ENCODE measurements at regions not wholly inside any gene's neighbourhood (a gene's known extent, or its start where the extent isn't known, plus 50 kb on each side); places are given as distances from the start of the nearest gene placed in this dataset.
"Not testable (repeated sequence)": the region's sequence is repeated elsewhere in the genome, so short reads cannot be mapped to it uniquely, and the experiment has no call there.

DNA sequence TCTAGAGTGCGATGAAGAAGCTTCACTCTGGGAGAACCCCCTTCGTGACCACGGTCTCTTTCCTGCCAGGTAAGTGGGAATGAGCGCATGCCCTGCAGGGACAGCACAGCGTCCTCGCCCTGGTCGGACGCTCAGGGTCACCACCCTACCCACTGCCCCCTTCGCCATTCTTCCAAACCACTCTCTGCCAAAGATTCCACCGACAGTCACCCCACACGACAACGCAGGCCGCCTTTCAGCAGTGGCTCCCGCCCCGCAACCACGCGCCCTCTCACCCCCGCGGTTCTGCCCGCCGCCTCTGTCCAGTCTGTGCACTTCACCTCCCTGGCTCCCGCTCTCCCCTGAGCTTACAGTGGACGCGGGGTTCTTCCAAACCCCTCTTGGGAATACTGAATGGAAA is 82.3 kb upstream of the FCGR1A start:
- DNase-seq (ENCODE audit: low spot score) = not testable (repeated sequence)

DNA sequence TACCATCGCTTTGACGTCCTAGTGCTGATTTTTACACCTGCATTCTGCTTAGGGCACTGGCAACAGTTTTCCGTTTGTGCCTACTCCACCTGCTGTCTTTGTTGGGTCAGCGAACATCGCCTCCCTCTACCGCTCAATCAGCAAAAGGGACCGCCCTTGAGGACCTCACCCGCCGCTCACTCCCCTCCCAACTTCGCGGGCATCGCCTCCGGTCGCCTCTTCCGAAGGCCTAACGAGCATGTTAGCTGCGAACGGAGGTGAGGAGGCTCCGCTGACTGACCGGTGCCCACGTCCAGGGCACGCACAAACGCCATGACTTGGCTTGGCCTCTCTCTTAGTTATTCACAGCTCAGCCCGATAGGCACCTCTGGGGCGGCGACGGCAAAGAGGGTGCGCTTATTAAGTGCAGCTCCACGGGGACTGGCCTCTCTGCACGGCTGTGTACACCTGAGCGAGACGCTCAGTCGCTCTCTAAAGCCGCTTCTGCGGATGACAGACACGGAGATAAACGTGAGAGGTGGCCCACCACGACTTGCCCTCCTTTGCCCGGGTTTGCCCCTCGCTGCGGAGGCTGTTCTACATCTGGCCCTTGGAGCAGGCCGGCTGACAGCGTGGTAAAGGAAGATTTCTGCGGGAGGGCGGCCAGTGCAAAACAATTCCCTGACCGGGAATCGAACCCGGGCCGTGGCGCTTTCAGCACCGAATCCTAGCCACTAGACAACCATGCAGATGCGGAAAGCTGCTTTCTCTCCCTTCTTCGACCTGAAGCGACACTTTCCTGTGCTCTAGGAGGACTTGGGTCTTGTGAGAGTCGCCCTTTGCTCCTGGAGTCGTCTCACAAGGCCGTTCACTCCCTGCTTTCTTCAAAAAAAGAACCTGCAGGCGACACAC is 81.6 kb upstream of the FCGR1A start:
- not testable (repeated sequence) for DNase-seq (ENCODE audit: low spot score)

DNA sequence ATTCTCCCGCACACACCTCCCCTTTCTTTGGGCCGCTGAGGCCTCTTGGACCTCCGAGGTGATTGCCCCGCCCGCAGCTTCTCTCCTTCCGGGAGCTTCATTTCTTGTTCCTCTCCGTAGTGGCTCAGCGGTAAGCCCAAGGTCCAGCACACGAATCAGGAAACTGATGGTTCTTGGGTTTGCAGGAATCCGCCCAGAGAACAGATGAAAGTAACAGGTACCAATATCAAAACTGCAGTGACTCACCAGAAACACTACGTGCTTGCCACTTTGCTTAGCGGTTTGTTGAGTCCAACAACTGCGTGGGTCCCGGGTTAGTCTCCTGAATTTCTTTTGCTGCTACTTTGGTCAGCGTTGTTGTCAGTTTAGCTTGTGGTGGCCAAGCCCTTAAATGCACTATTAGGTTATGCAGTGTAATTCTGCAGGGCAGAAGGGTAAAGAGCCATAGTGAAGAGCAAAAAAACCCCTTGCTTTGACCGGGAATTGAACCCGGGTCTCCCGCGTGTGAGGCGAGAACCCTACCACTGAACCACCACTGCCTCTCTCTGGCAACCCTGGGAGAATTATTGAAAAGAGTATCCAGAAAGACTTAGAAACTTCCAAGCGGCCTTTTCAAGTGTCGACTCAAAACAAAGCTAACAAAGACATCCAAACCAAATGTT is 74.2 kb upstream of the FCGR1A start:
- peak; percentile 29 for DNase-seq (ENCODE audit: low spot score)

DNA sequence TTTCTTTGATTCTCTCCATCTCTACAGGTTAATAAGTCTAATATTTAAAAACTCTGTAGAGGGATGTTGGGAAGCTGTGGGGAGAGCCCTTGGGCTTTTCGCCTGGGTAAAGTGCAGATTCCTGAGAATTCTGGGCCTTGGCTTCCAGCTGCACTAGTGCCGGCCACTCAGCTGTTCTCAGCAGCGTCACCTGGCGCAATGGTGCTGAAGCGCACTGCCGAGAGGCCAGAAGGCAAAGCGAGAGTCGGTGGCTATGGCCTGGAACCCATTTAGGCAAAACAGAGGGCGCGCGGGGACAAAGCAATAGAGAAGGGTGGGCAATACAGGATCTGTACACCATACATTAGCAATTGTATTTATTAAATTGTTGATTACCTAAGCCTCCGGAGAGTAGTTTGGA is 70.8 kb upstream of the FCGR1A start:
- not testable (repeated sequence) for DNase-seq (ENCODE audit: low spot score)

DNA sequence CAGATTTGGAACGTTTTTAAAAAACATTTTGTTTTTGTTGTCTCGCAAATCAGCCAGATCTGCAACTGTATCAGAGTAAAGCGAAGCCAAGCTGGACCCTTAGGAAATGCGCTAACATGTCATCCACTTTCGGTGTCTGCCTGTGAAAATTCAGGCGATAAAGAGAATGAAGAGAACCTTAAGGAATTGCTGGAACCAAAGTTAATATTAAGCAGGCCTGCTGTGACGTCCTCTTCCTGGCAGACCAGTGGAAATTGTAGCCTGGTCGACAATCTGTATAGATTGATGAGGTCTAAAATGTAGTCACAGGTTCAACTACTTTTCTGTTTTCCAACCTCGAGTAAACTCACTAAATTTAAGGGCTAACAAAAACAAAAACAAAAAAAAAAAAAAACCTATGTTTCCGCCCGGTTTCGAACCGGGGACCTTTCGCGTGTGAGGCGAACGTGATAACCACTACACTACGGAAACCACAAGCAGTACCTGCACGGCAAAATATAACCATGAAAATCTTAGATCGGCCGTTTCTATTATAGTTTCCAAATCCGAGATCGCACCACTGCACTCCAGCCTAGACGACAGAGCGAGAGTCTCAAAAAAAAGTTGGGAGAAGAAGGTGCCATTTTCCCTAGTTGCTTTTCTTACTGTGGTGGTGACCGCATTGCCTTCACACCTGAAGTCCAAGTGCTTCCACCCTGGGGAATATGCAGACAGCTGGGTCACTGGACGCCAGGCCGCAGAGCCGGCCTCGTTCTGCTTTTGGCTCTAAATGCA is 70.2 kb upstream of the FCGR1A start:
- DNase-seq (ENCODE audit: low spot score) = peak; percentile 2

DNA sequence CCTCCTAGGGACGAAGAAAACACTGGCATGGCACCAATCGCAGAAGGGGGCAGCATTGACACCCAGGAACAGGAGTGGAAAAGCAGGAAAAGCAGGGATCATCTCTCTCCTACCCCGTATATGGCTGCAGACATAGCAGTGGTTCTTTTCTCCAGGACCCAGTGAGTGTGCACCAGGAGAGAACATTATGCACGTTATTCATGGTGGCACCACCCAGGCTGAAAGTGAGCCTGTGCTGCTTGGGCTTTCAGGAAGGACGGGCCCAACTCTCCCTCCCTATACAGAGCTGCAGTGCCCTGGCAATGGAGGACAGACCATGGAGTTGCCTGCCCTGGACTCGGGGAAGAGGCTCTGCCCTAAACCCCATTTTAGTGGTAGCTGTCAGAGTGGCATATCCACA is 69.0 kb upstream of the FCGR1A start:
- DNase-seq (ENCODE audit: low spot score) = not testable (repeated sequence)

DNA sequence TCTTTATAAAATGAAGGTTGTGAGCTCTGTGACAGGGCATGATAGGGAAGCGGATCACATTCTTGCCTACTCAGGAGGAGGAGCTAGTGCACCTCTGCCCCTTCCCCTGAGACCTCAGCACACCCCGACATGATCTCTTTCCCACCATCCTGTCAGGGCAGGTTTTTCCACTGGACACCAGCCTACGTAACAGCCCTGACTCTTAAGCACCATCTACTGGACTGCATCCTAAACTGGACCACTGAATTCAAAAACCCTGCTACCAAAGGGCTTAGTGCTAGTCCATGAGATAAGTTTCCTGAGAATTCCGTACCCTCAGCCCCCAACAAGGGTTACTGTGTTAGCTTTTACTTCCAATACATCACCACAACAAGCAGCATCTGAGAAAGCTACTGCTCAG is 68.5 kb upstream of the FCGR1A start:
- DNase-seq (ENCODE audit: low spot score) = not testable (repeated sequence)

DNA sequence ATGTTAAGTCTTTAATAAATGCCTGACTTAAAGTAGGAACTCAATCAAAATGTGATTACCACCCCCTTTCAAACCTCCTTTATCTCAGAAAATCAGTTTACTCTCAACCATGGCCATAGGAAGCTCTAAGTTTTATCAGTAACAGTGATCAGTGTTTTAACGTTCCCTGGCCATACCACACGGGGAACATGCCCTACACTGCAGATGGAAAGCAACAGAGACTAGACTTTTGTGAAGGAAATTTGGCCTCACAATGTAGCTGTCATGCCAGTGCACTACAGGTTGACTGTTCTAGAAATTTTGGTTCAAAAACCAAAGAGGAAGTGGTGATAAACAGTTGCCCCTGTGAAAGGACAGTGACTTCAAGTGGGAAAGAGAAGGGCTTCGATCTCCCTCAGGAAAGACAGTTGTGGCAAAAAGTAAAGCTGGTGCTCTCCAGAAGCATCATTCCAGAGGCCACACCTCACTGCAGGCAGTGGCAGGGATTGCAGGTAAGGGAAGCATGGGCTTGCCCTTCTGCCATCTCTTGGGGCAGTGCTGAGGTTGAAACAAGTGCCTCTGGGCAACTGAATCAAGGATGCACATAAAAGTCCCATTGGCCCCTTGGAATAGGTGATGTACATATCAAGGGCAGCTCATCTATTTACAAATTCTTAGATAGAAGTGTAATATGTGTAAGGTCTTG is 57.7 kb upstream of the FCGR1A start:
- DNase-seq (ENCODE audit: low spot score) = not testable (repeated sequence)

DNA sequence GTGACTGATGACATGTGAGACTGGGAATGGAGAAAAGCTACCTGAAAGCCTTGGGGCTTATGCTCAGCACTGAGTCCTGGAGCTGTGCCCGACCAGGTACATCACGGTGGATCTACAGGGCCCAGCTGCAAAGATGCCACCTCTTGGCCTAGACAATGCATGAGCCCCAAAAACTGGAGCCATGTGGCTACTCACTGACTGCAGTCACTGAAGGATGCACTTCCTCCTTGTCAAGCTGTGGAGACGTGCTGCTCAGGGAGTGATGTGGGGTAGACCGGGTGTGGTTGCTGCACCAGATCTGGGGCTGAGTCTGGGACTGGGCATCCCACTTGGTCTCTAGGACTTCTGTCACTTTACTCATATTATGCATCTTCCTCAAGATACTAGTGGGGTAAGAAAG is 55.8 kb upstream of the FCGR1A start:
- DNase-seq (ENCODE audit: low spot score) = not testable (repeated sequence)

DNA sequence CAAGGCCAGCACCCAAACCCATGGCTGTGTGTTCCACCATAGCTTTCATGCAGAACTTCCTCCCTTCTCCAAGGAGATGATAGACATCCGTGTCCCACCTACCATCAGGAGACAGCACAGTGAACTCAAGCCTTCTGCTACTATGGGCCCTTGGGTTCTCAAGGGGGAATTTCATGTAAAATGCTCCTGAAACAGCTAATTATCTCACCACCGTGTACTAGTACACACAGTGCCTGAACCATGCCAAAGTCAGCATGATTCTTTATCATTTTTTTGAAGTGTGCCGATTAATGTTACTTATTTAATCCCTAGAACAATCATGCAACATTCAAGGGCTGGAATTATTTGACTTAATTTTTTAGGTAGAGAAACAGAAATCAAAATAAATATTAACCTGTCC is 53.9 kb upstream of the FCGR1A start:
- not testable (repeated sequence) for DNase-seq (ENCODE audit: low spot score)
